ENCODE measurements at regions not wholly inside any gene's neighbourhood (a gene's known extent, or its start where the extent isn't known, plus 50 kb on each side); places are given as distances from the start of the nearest gene placed in this dataset.

- CTCF ChIA-PET = no interaction called here
These were observed 87.0 kb upstream of the MAF start for GRCh38 chr16:79687249-79688130.

More at GRCh38 chr16:79687249-79688130, 87.0 kb upstream of the MAF start:
- Histone ChIP-seq H3K9me3 (replicated peaks; ENCODE audit: control insufficient read depth, insufficient read depth, low read length) (peaks cover 5% of the 10 kb centered on the region), H4K20me1 (replicated peaks; ENCODE audit: control insufficient read depth, extremely low read depth, insufficient read depth, low read length) (no peaks in the 10 kb centered on the region), H3K4me2 (ENCODE audit: insufficient read depth, low read length) (no peak overlapping the region), H3K27me3 (ENCODE audit: control insufficient read depth in 2 of 2, insufficient read depth in 2 of 2, low read length in 2 of 2) (no peaks in the 10 kb centered on the region), H3K27ac (ENCODE audit: insufficient read depth, low read depth, low read length) (no peak overlapping the region), H3K9me1 (replicated peaks; ENCODE audit: control insufficient read depth, extremely low read depth, insufficient read depth, low read length) (no peaks in the 10 kb centered on the region), H3K79me2 (ENCODE audit: control insufficient read depth, insufficient read depth, low read length) (no peaks in the 10 kb centered on the region), H3K36me3 (ENCODE audit: control insufficient read depth in 2 of 2, extremely low read depth in 1 of 2, insufficient read depth in 2 of 2, low read length in 2 of 2) (no peaks in the 10 kb centered on the region), H3K9ac (replicated peaks; ENCODE audit: extremely low read depth, insufficient read depth, low read length) (no peak overlapping the region), H2AFZ (ENCODE audit: low read depth, low read length) (no peak overlapping the region), H3K4me1 (ENCODE audit: control insufficient read depth, extremely low read depth, insufficient read depth, low read length) (no peaks in the 10 kb centered on the region), H3K4me3 (replicated peaks in 1 of 3; ENCODE audit: insufficient read depth in 1 of 3, low read depth in 1 of 3, low read length in 3 of 3) (no peak overlapping the region)
- no TSS peak for BruUV-seq (replicated peaks)
- POLR2A ChIA-PET = no interaction called here
- DNase-seq (ENCODE audit: low read depth, low spot score) = no peak
- intact Hi-C loops (cut with micrococcal nuclease) = no loop called here
- dilution Hi-C loops (cut with MboI; ENCODE audit: extremely low pct_ligation_motif_present, low sequenced_read_pairs) = no loop called here
- no peak for FAIRE-seq
- no peak for TF ChIP-seq MAX (IDR thresholded peaks at IDR 0.05; ENCODE audit: insufficient read depth, insufficient read length)
- no peak for TF ChIP-seq GATA2 (IDR thresholded peaks at IDR 0.05; ENCODE audit: insufficient read depth, insufficient read length, low read depth, low read length)
- TF ChIP-seq MYC (IDR thresholded peaks at IDR 0.05; ENCODE audit: low read depth, low read length) = no peak
- no peak for TF ChIP-seq JUN (IDR thresholded peaks at IDR 0.05; ENCODE audit: borderline replicate concordance, insufficient read depth, insufficient read length, low read depth)
- TF ChIP-seq CTCF (IDR thresholded peaks at IDR 0.05; ENCODE audit: extremely low read depth in 1 of 2, insufficient read depth in 1 of 2, low read depth in 1 of 2, low read length in 2 of 2) = no peak

Data from endothelial cell of umbilical vein (primary cell).